HG02798 (cell line): ENCODE measurements at regions not wholly inside any gene's neighbourhood (a gene's known extent, or its start where the extent isn't known, plus 50 kb on each side); places are given as distances from the start of the nearest gene placed in this dataset.
"Not testable (repeated sequence)": the region's sequence is repeated elsewhere in the genome, so short reads cannot be mapped to it uniquely, and the experiment has no call there.

Experiments
- ATAC-seq: cut with Tn5 transposase; IDR thresholded peaks from one replicate; pipeline ENCODE4 v1.9.1; 2021; ENCODE audit warnings: mild to moderate bottlenecking; ENCODE audit not compliant: unreplicated experiment, poor library complexity

DNA sequence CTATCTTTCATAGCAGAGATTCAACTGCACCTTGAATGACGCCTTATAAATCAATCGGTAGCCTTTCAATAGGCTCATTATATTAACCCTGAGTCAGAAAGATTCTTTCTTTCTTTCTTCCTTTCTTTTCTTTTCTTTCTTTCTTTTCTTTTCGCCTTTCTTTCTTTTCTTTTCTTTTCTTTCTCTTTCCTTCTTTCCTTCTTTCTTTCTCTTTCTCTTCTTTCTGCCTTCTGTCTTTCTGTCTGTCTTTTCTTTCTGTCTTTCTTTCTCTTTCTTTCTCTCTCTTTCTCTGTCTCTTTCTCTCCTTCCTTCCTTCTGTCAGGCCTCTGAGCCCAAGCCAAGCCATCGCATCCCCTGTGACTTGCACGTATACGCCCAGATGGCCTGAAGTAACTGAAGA, 86.0 kb upstream of the CLINT1 start:
- no peak for ATAC-seq

DNA sequence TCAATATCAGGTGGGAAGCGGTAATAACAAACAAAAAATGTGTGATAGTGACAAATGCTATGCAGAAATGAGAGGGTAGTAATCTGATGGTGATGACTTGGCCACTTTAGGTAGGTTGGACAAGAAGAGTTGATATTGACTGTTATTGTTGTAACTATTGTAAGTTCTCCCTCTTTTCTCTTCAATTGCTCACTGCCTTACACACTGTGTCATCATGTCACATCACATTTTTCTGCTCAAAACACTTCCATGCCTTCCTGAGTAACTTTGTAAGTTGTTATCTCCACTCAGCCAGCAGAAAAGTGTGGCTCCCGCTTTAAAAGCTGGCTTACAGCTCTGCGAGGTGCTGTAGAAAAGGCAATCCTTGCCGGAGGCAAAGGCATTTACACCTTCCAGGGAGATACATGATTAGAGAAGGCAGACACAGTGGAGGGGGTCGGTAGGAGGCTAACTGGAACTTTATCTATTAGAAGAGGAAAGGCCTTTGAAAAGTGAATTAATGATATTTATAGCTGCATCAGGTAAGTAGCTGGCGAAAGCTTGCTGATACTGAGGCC, 85.2 kb upstream of the CLINT1 start:
- no peak for ATAC-seq

DNA sequence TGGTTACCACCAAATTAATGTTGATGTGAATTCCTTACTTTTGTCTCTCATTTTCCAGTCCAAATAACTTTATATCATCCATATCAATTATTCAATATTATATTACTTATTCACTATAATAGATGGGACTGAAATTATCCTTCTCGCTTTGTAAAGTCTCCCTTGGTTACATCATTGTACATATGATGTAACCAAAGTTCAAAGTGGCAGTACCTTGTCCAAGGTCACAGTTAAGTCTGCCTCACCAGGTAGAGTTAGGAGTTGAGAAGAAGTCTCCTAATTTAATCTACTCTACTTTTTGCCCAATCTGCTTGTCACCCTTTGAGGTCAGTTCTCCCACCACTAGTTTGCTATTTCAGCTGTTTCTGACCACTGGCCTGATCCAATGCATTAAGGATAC, 83.7 kb upstream of the CLINT1 start:
- ATAC-seq, result no peak

DNA sequence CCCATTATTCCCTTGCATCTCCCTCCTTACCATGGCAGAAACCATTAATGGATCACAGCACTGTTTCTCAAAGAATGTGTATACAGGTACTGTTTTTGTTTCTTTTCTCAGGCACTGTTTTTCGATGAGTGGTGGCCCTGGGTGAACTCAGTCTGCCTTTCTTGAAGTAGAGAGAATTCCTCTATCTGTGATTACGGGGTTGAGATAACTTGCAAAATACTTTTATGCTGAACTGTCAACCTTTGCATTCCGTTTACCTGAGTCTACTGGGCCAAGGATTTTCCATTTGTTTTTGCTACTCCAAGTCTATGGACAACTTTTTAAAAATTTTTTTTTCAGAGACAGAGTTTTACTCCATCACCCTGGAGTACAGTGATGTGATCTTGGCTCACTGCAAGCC, 82.7 kb upstream of the CLINT1 start:
- no peak for ATAC-seq

DNA sequence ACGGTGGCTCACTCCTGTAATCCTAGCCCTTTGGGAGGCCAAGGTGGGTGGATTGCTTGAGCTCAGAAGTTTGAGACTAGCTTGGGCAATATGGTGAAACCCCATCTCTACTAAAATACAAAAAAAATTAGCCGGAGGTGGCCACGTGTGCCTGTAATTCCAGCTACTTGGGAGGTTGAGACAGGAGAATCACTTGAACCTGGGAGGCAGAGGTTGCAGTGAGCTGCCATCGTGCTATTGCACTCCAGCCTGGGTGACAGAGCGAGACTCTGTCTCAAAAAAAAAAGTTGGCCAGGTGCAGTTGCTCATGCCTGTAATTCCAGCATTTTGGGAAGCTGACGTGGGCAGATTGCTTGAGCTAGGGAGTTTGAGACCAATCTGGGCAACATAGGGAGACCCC, 79.2 kb upstream of the CLINT1 start:
- not testable (repeated sequence) for ATAC-seq

DNA sequence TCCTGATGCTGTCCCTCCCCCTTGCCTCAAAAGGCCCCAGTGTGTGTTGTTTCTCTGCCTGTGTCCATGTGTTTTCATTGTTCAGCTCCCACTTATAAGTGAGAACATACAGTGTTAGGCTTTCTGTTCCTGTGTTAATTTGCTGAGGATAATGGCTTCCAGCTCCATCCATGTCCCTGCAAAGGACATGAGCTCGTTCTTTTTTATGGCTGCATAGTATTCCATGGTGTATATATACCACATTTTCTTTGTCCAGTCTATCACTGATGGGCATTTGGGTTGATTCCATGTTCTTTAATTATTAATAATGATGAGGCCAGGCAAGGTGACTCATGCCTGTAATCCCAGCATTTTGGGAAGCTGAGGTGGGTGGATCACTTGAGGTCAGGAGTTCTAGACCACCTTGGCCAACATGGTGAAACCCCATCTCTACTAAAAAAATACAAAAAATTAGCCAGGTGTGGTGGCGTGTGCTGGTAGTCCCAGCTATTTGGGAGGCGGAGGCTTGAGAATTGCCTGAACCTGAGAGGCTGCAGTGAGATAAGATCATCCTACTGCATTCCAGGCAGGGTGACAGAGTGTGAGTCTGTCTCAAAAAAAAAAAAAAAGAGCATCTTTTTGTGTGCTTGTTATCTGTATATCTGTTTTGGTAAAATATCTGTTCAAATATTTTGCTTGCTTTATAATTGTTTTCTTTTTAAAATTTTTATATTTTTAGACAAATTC, 78.0 kb upstream of the CLINT1 start:
- not testable (repeated sequence) for ATAC-seq

DNA sequence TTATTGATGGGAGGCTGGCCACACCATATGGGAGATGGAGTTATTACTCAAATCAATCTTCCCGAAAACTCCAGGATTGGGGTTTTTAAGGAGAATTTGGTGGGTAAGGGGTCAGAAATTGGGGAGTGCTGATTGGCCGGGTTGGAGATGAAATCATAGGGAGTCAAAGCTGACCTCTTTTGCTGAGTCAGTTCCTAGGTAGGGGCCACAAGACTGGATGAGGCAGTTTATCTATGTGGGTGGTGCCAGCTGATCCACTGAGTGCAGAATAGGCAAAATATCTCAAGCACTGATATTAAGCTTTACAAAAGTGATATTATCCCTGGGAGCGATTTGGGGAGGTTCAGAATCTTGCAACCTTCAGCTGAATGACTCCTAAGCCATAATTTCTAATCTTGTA, 75.7 kb upstream of the CLINT1 start:
- ATAC-seq, result no peak

DNA sequence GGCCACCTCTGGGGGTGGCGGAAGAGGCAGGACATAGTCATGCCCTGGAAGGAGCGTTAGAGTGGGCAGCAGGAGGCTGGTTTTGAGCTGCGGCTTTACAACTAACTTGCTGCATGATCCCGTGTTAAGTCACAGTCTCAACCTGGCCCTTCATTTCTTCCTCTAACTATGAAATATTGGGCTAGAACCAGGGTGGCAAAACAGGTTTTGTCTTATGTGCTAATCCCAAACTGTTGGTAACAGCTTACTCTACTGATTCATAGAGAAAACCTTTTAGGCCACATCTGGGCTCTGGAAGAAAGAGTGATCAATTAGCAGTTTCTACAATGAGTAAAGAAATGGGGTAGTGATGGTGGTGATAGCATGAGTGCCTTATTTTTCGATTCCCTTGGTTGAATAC, 74.1 kb upstream of the CLINT1 start:
- no peak for ATAC-seq

DNA sequence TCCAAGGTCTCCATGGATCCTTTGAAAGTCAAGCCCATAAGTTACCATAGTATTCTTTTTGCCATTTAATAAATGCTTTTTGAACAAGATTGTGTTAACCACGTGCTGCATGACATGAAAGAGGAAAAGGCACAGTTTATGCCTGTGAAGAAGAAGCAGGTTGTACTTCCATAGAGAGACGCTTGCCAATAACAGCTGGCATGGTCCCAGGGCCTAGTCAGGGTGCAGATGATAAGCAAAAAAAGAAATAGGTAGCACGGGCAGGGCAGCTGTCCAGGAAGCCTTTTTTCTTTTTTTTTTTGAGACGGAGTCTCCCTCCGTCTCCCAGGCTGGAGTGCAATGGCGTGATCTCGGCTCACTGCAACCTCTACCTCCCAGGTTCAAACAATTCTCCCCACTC, 71.8 kb upstream of the CLINT1 start:
- no peak for ATAC-seq

DNA sequence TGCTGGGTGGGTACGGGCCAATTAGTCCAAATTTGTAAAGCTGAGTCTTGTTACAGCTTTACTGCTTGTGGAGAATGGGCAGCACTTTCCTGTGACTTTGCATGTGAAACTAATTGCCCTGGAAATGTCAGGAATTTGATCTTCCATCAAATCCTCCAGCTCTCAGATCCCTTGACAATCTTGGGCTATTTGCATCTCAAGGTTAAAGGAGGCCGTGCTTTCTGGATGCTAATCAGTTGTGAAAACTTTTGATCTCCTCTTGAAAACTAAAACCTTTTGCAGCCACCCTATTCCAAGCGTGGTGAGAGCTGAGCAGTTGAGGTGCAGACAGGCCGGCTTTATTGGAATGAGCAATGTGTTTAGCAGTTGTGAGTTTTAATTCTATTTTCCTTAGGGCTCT, 68.0 kb upstream of the CLINT1 start:
- ATAC-seq, result no peak

DNA sequence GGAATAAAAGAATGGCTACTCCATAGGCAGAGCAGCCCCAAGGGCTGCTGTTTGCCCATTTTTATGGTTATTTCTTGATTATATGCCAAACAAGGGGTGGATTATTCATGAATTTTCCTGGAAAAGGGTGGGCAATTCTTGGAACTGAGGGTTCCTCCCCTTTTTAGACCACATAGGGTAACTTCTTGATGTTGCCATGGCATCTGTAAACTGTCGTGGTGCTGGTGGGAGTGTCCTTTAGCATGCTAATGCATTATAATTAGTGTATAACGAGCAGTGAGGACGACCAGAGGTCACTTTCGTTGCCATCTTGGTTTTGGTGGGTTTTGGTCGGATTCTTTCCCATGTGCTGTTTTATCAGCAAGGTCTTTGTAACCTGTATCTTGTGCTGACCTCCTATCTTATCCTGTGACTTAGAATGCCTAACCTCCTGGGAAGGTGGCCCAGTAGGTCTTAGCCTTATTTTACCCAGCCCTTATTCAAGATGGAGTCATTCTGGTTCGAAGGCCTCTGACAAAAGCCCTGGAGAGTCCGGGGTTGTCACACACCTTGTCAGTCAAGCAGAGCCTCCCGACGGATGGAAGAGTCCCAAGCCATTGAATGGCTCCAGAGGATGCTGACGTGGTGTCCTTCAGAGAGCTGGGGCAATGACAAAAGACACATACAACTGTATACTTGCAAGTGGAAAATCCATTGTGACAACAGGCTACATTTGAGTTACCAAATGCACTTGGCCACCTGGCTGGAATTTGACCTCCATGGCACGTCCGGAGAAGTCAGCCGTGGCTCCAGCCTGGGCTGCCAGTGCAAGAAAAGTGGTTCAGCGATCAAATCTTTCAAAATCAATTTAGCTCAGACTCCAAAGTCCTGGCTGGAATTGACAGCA, 67.1 kb upstream of the CLINT1 start:
- ATAC-seq, result no peak

DNA sequence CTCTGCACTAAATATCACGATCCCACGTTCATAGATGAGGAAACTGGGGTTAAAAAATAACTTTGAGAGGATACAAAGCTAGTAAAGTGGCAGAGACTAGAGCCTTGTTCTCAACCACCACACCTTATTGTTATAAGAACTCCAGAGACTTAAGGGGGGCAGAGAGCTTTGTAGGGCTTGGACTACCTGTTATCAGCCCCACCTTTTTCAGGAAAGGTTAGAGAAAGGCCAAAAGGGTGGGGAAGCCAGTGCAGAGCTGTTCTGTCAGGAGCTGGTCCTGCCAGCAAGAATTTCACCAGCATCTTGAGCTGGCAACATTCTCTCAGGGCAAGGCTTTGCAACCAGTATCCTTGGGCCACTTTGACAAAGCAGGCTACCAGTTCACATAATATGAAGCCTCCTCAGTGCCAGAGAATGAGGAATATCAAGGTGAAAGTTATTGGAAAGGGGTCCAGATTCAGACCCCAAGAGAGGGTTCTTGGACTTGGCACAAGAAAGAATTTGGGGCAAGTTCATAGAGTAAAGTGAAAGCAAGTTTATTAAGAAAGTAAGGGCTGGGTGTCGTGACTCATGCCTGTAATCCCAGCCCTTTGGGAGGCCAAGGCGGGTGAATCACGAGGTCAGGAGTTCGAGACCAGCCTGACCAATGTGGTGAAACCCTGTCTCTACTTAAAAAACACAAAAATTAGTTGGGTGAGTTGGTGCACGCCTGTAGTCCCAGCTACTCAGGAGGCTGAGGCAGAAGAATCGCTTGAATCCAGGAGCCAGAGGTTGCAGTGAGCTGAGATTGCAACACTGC, 66.2 kb upstream of the CLINT1 start:
- ATAC-seq, result no peak

DNA sequence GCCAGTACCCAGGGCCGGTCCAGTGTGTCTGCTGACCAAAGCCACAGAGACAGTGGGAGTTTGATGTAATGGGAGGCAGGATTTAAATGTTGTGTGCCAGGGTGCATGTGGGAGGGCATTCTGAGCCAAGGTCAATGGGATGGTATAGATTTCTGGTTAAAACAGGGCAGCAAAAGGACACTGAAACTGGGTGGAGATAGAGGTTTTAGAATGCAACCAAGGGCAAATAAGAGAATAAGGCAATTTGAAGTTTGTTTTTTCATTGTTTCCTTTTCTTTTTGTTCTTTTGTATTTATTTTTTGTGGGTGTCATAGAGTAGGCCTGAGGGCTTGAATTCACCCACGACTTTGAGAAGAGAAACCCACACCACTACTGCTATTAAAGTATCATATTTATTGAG, 65.5 kb upstream of the CLINT1 start:
- no peak for ATAC-seq

DNA sequence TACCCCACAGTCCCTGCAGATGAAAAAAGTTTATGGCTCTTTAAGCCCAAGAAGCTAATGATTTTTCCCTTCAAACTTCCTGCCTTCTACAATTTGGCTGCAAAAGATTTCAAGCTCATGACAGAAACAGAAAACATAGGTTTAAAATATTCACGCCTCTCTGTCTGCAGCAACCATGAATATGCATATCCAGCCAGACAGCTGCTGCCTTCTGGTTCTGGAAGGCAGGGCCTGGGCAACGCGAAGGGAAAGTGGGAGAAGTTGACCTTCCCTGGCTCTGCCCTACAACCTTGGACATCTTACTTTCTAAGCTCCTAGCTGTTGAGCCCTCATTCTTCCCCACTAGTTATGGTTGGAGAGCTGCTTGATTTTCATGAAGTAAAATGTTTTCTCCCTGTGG, 64.8 kb upstream of the CLINT1 start:
- no peak for ATAC-seq

DNA sequence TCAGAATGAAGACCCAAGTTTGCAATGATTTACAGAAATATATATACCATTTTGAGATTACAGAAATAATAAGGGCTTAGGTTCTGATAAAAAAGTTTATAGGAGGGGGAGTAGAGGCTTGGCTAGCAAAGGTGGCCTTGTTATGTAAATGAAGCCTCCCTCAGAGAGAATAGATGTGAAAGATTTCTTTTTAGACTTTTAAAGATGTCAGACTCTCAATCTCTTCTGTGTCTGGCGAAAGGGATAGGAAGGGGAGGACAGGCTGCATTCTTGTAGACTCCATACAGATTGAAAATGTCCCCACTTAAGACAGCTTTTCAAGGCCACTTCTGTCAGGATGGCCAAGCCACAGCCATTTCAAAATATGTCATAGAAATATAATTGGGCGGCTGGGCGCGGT, 63.1 kb upstream of the CLINT1 start:
- no peak for ATAC-seq

DNA sequence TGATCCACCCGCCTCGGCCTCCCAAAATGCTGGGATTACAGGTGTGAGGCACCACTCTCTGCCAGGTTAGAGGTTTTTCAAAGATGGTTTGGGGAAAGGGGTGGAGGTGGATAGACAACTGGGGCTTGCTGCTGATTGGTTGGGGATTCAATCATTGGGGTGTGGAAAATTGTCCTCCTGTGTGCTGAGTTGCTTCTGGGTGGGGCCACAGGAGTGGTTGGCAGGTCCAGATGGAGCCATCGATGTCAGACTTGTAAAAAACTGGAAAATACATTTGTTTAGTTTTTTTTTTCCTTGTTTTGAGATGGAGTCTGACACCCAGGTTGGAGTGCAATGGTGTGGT, 61.9 kb upstream of the CLINT1 start:
- no peak for ATAC-seq

DNA sequence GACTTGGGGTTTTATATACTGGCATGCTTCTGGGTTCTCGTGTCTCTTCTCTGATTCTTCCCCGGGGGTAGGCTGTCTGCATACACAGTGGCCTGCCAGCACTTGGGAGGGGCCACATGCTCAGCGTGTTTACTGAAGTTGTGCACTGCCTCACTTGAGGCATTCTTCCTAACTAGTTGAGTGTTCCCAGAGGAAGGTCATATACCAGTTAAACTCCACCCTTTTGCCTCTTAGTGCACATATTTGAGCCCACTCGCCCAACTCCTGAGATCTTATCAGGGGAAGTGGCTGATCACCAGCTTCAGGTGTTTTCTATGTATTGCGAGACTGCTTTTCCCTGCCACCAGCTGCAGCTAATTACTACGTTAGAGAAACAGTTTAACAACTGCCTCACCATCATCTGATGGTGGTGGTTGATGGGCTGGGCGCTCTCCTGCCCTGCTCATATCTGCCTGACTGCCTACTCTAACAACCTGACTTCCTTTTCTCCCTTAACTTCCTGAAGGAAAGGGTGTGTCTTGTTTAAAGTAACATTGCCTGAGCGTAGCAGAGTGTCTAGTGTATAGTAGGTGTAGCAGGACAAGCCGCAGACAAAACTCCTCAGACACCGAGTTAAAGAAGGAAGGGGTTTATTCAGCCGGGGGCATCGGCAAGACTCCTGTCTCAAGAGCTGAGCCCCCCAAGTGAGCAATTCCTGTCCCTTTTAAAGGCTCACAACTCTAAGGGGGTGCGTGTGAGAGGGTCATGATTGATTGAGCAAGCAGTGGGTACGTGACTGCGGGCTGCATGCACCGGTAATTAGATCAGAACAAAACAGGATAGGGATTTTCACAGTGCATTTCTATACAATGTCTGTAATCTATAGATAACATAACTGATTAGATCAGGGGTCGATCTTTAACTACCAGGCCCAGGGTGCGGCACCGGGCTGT, 60.1 kb upstream of the CLINT1 start:
- no peak for ATAC-seq

DNA sequence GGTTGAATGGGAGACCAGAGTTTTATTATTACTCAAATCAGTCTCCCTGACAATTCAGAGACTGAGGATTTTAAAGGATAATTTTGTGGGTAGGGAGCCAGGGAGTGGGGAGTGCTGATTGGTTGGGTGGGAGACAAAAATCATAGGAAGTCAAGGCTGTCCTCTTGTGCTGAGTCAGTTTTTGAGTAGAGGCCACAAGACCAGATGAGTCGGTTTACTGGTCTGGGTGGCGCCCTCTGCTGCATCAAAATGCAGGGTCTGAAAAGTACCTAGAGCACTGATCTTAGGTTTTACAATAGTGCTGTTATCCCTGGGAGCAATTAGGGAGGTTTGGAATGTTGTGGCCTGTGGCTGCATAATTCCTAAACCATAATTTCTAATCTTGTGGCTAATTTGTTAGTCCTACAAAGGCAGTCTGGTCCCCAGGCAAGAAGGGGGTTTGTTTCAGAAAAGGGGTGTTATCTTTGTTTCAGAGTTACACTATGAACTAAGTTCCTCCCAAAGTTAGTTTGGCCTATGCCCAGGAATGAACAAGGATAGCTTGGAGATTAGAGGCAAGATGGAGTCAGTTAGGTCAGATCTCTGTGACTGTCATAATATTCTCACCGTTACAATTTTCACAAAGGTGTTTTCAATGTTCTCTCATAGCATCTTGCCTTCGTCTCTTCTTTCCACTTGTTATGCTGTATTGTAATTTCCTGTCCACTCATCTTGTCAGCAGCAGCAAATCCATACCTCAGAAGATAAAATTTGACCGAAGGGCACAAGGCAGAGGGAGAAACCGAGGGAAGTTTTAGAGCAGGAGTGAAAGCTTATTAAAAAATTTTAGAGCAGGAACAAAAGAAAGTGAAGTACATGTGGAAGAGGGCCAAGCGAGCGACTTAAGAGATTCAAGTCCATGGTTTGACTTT, 59.2 kb upstream of the CLINT1 start:
- peak; percentile 72 for ATAC-seq

DNA sequence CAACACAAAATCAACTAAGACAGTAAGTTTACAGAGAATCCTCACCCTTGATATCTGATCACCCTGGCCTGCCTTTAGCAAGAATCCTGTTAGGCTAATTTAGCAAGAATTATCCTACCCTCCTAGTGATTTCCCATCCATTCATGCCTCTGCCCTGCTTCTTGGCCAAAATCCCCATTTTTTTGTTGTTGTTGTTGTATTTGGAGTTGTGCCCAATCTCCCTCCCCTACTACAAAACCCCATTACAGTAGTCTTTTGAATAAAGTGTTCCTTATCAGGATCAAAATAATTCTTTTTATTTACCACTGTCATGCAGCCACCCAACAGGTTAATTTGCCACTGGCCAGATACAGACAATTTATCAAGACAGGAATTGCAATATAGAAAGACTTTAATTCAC, 58.5 kb upstream of the CLINT1 start:
- ATAC-seq, result no peak
